Lower leg skin (tissue), 3 donors: ENCODE measurements at regions not wholly inside any gene's neighbourhood (a gene's known extent, or its start where the extent isn't known, plus 50 kb on each side); places are given as distances from the start of the nearest gene placed in this dataset.

Experiments
- POLR2A ChIP-seq, 2 donors: fragments of 450-650 bp; IDR thresholded peaks; one replicate each; pipeline ENCODE4 v1.6.1; 2016 to 2017; ENCODE audit warnings: antibody characterized with exemption in 2 of 2, mild to moderate bottlenecking in 1 of 2, moderate library complexity in 1 of 2
- TF ChIP-seq, protein P1 (sequence below), 3 donors: fragments of 450-650 bp; IDR thresholded peaks; one replicate each; pipeline ENCODE4 v1.5.1; 2016; ENCODE audit warnings: antibody characterized with exemption in 3 of 3, mild to moderate bottlenecking in 3 of 3, moderate library complexity in 2 of 3

DNA sequence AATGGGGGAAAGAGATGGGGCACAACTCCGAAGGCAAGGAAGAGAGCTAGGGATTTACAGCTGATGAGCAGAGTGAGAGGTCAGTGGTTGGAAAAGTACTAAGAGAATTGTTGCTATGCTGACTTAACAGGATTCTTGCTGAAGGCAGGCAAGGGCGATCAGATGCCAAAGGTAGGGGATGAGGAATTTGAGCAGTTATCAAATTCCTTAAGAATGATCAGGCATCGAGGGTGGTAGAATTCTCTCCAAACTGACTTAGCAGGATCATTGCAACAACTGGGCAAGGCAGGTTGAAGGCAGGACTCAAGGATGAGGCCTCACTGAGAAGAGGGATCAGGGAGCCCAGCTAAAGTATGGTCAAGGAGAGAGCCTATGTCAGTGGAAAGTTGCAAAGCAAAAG is 171.0 kb downstream of the HSD17B3 start:
- TF ChIP-seq, protein P1, sequence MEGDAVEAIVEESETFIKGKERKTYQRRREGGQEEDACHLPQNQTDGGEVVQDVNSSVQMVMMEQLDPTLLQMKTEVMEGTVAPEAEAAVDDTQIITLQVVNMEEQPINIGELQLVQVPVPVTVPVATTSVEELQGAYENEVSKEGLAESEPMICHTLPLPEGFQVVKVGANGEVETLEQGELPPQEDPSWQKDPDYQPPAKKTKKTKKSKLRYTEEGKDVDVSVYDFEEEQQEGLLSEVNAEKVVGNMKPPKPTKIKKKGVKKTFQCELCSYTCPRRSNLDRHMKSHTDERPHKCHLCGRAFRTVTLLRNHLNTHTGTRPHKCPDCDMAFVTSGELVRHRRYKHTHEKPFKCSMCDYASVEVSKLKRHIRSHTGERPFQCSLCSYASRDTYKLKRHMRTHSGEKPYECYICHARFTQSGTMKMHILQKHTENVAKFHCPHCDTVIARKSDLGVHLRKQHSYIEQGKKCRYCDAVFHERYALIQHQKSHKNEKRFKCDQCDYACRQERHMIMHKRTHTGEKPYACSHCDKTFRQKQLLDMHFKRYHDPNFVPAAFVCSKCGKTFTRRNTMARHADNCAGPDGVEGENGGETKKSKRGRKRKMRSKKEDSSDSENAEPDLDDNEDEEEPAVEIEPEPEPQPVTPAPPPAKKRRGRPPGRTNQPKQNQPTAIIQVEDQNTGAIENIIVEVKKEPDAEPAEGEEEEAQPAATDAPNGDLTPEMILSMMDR (IDR thresholded peaks at IDR 0.05): no peak
- no peak for TF ChIP-seq POLR2A (IDR thresholded peaks at IDR 0.05)
